Left colon (tissue), 2 donors: ENCODE measurements at regions not wholly inside any gene's neighbourhood (a gene's known extent, or its start where the extent isn't known, plus 50 kb on each side); places are given as distances from the start of the nearest gene placed in this dataset.
A peak's percentile ranks its signal among the peaks of the same experiment; 100 is the strongest.

ENCODE experiments used
- ATAC-seq: fragments of 200-7000 bp; cut with Tn5 transposase; one replicate; pipeline ENCODE4 v1.9.1; 2020; ENCODE audit warnings: mild to moderate bottlenecking, moderate library complexity
- DNase-seq, 2 donors: peaks; one replicate each; pipeline ENCODE4 v3.0.0-alpha.2; 2020
- intact Hi-C, 2 donors: fragments of 100-400 bp; cut with DNase I in 1 of 2; cut with micrococcal nuclease in 1 of 2; formaldehyde crosslinking; loops; one replicate each; pipeline versions ENCODE4 v1.11.2 to v1.14.0; 2022; cut with DNase I, micrococcal nuclease
- donor health status: DM: no; HTN: no; CAD: no.
- donor health status: DM: yes; HTN: yes; CAD: no.

- intact Hi-C loops: no loop called here
- ATAC-seq: no peak
- DNase-seq: no peak
Measured at GRCh38 chr17:71252436-71252835, 868.4 kb upstream of the SOX9 start.

- intact Hi-C loops: no loop called here
- ATAC-seq (no peak), DNase-seq (no peak)
Measured at GRCh38 chr17:71257096-71257495, 863.7 kb upstream of the SOX9 start.

- intact Hi-C loops: no loop called here
- no peak for ATAC-seq
Measured at GRCh38 chr17:71260366-71260940, 860.4 kb upstream of the SOX9 start.

GRCh38 chr17:71262586-71262985 lies 858.2 kb upstream of the SOX9 start:
- DNase-seq (no peak), ATAC-seq (no peak)
- intact Hi-C loops: no loop called here

More at GRCh38 chr17:71260366-71260940, 860.4 kb upstream of the SOX9 start:
- DNase-seq: no peak

- DNase-seq (no peak), ATAC-seq (no peak)
- intact Hi-C loops: no loop called here
Measured at GRCh38 chr17:71267668-71268067, 853.2 kb upstream of the SOX9 start.

- DNase-seq: no peak
- intact Hi-C loops: no loop called here
- no peak for ATAC-seq
Measured at GRCh38 chr17:71269201-71269600, 851.6 kb upstream of the SOX9 start.

GRCh38 chr17:71273441-71273840 lies 847.4 kb upstream of the SOX9 start:
- intact Hi-C loops: no loop called here
- DNase-seq: no peak
- no peak for ATAC-seq

- intact Hi-C loops: no loop called here
- DNase-seq (no peak), ATAC-seq (peak; percentile 54)
Measured at GRCh38 chr17:71276079-71276478, 844.7 kb upstream of the SOX9 start.

- ATAC-seq (no peak), DNase-seq (no peak)
- intact Hi-C loops: no loop called here
Measured at GRCh38 chr17:71283486-71283885, 837.3 kb upstream of the SOX9 start.

GRCh38 chr17:71284032-71284755 lies 836.6 kb upstream of the SOX9 start:
- ATAC-seq (no peak), DNase-seq (no peak)
- intact Hi-C loops: no loop called here

GRCh38 chr17:71286625-71287024 lies 834.2 kb upstream of the SOX9 start:
- no peak for ATAC-seq
- no peak for DNase-seq

GRCh38 chr17:71287071-71287823 lies 833.6 kb upstream of the SOX9 start:
- DNase-seq (peak in 1 of 2 donors; percentile 7), ATAC-seq (peak; percentile 45)
- intact Hi-C loops: no loop called here

More at GRCh38 chr17:71286625-71287024, 834.2 kb upstream of the SOX9 start:
- intact Hi-C loops: no loop called here

- ATAC-seq: no peak
- DNase-seq: no peak
- intact Hi-C loops: no loop called here
Measured at GRCh38 chr17:71292006-71292405, 828.8 kb upstream of the SOX9 start.

- DNase-seq (no peak), ATAC-seq (peak; percentile 61)
- intact Hi-C loops: no loop called here
Measured at GRCh38 chr17:71296005-71296404, 824.8 kb upstream of the SOX9 start.

GRCh38 chr17:71301063-71301462 lies 819.8 kb upstream of the SOX9 start:
- intact Hi-C loops: no loop called here
- DNase-seq (no peak), ATAC-seq (no peak)

- intact Hi-C loops: no loop called here
- ATAC-seq (no peak), DNase-seq (no peak)
Measured at GRCh38 chr17:71302721-71303549, 817.9 kb upstream of the SOX9 start.

GRCh38 chr17:71304498-71305158 lies 816.2 kb upstream of the SOX9 start:
- ATAC-seq (no peak), DNase-seq (no peak)
- intact Hi-C loops: no loop called here

GRCh38 chr17:71313866-71314265 lies 807.0 kb upstream of the SOX9 start:
- DNase-seq (no peak), ATAC-seq (no peak)
- intact Hi-C loops: no loop called here

- no peak for DNase-seq
- intact Hi-C loops: no loop called here
Measured at GRCh38 chr17:71315568-71315967, 805.3 kb upstream of the SOX9 start.

More at GRCh38 chr17:71315568-71315967, 805.3 kb upstream of the SOX9 start:
- no peak for ATAC-seq
